RWPE1 (cell line): ENCODE measurements at regions not wholly inside any gene's neighbourhood (a gene's known extent, or its start where the extent isn't known, plus 50 kb on each side); places are given as distances from the start of the nearest gene placed in this dataset.
"Not testable (repeated sequence)": the region's sequence is repeated elsewhere in the genome, so short reads cannot be mapped to it uniquely, and the experiment has no call there.

Experiments used
- CTCF ChIA-PET: fragments of 350-600 bp; sonication (Branson Sonifier 250); formaldehyde crosslinking; extraction: SDS; loops from one replicate; lab custom pipeline; 2021; lab: Yijun Ruan, JAX
- POLR2A ChIA-PET: fragments of 400-600 bp; formaldehyde crosslinking; extraction: SDS; loops from one replicate; lab custom pipeline; 2020; ENCODE audit warnings: antibody characterized with exemption; ENCODE audit not compliant: low non-redundant PET; lab: Yijun Ruan, JAX
- DNase-seq: peaks from one replicate; pipeline ENCODE4 v3.0.0; 2012; ENCODE audit warnings: low spot score
- H3K27ac ChIP-seq: fragments of 450-650 bp; 2 replicates; pipeline ENCODE4 v1.5.1; 2017
- CTCF ChIP-seq: fragments of 450-650 bp; conservative IDR thresholded peaks from 2 replicates; pipeline ENCODE4 v1.5.1; 2017; ENCODE audit warnings: low read depth, mild to moderate bottlenecking

- CTCF ChIA-PET: no interaction called here
- no peak for TF ChIP-seq CTCF
- POLR2A ChIA-PET: no interaction called here
- no peak for DNase-seq
- no peak overlapping the region for H3K27ac ChIP-seq
Observed at GRCh38 chr5:44532981-44533380, 143.8 kb upstream of the FGF10 start.

GRCh38 chr5:44531756-44532155 lies 142.5 kb upstream of the FGF10 start:
- DNase-seq, POLR2A ChIA-PET, H3K27ac ChIP-seq, CTCF ChIA-PET: not testable (repeated sequence)

- DNase-seq, CTCF ChIA-PET, POLR2A ChIA-PET, H3K27ac ChIP-seq: not testable (repeated sequence)
Observed at GRCh38 chr5:44530783-44531182, 141.6 kb upstream of the FGF10 start.

- ChIA-PET POLR2A (no interaction called here), CTCF (interaction anchor here (1.0 kb wide), 1 partner anchor 8 kb away, joined by 3 read pairs; no protein-coding TSS in a partner anchor)
- H3K27ac ChIP-seq: no peak overlapping the region
- no peak for TF ChIP-seq CTCF
- DNase-seq: no peak
Observed at GRCh38 chr5:44511596-44511995, 122.4 kb upstream of the FGF10 start.

- POLR2A ChIA-PET: no interaction called here
- no peak for DNase-seq
- TF ChIP-seq CTCF: no peak
- no peak overlapping the region for H3K27ac ChIP-seq
- CTCF ChIA-PET: no interaction called here
Observed at GRCh38 chr5:44506561-44506960, 117.3 kb upstream of the FGF10 start.

- ChIA-PET POLR2A (no interaction called here), CTCF (no interaction called here)
- TF ChIP-seq CTCF: no peak
- H3K27ac ChIP-seq: no peak overlapping the region
- no peak for DNase-seq
Observed at GRCh38 chr5:44499381-44499780, 110.2 kb upstream of the FGF10 start.

GRCh38 chr5:44497606-44498005 lies 108.4 kb upstream of the FGF10 start:
- no peak for DNase-seq
- TF ChIP-seq CTCF: no peak
- POLR2A ChIA-PET: no interaction called here
- no peak overlapping the region for H3K27ac ChIP-seq
- CTCF ChIA-PET: no interaction called here

- ChIA-PET CTCF (interaction anchor here (0.6 to 0.7 kb wide), 3 partner anchors 15 to 279 kb away, joined by 3 read pairs; no protein-coding TSS in a partner anchor), POLR2A (no interaction called here)
- no peak overlapping the region for H3K27ac ChIP-seq
- DNase-seq: no peak
- TF ChIP-seq CTCF: no peak
Observed at GRCh38 chr5:44495280-44495679, 106.1 kb upstream of the FGF10 start.
